ENCODE measurements at regions not wholly inside any gene's neighbourhood (a gene's known extent, or its start where the extent isn't known, plus 50 kb on each side); places are given as distances from the start of the nearest gene placed in this dataset.

DNA sequence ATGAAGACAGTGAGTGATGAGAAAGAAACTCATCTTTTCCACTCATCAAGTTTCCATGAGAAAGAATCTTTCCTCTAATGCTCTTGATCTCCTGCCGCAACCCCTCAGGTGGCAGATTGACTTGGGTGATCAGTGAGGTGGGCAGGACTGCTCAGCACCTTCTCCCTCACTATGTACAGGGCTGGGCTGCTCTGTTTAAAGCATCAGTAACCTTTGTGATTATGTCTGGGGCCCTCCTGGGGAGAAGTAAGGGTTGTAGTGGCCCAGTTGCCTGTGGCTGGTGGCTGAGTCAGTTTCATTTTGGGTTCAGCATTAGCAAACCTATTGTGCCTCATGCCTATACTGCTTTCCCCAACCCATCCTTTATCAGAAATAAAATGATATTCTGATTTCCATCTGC, 366.0 kb downstream of the TTLL7 start:
- H3K27me3 Mint-ChIP-seq (ENCODE audit: low read depth): no peaks in the 10 kb centered on the region
- H3K36me3 Mint-ChIP-seq (ENCODE audit: low read depth): no peaks in the 10 kb centered on the region
- no peak overlapping the region for H3K4me3 Mint-ChIP-seq
- no peak for DNase-seq (ENCODE audit: low read depth, low spot score)
- H3K4me1 Mint-ChIP-seq: no peaks in the 10 kb centered on the region
- H3K9me3 Mint-ChIP-seq: peaks cover 8% of the 10 kb centered on the region
- H3K27ac Mint-ChIP-seq (ENCODE audit: unreplicated experiment): no peak overlapping the region
- no peak for TF ChIP-seq CTCF (conservative IDR thresholded peaks at IDR 0.05)

DNA sequence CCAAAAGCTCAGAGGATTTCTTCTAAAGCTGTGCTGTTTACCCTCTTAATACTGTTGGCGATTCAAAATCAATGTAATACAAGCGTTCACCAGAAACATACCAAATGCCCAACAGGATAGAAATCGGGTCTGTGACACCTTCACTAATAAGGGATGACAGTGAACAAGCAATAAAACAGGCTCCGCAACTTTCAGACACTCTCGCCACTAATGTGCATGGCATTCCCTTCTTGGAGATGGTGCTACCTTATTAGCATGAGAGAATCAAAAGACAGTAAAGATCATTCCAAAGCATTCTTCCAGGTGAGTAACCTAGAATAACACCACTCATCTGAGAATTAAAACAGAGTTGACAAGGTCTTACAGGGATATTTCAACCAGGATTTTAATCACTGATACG, 367.1 kb downstream of the TTLL7 start:
- peaks cover 8% of the 10 kb centered on the region for H3K9me3 Mint-ChIP-seq
- no peaks in the 10 kb centered on the region for H3K36me3 Mint-ChIP-seq (ENCODE audit: low read depth)
- no peak for TF ChIP-seq CTCF (conservative IDR thresholded peaks at IDR 0.05)
- no peak overlapping the region for H3K4me3 Mint-ChIP-seq
- DNase-seq (ENCODE audit: low read depth, low spot score): no peak
- H3K27ac Mint-ChIP-seq (ENCODE audit: unreplicated experiment): no peak overlapping the region
- H3K27me3 Mint-ChIP-seq (ENCODE audit: low read depth): no peaks in the 10 kb centered on the region
- H3K4me1 Mint-ChIP-seq: peaks cover 2% of the 10 kb centered on the region

DNA sequence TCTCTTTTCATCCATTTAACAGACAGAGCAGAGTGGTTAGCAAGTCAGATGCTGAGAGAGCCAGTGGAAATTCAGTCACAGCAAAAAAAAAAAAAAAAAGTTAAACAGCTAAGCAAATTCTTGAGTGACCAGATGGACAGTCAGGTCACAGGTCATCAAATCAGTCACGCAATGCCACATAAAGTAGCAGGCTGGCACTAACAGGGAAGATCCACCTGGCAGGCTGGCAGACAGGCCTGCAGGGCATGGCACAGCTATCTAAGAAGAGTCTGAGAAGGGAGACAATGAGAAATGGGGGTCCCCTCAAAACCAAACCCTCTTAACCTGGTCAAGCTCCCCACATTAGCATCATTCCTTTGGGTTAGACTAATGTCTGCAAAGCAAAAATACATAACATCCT, 371.9 kb downstream of the TTLL7 start:
- Mint-ChIP-seq H3K9me3 (peaks cover 8% of the 10 kb centered on the region), H3K4me3 (no peak overlapping the region), H3K27ac (ENCODE audit: unreplicated experiment) (no peak overlapping the region), H3K4me1 (peaks cover 6% of the 10 kb centered on the region), H3K27me3 (ENCODE audit: low read depth) (no peaks in the 10 kb centered on the region), H3K36me3 (ENCODE audit: low read depth) (no peaks in the 10 kb centered on the region)
- TF ChIP-seq CTCF (conservative IDR thresholded peaks at IDR 0.05): no peak
- DNase-seq (ENCODE audit: low read depth, low spot score): no peak

DNA sequence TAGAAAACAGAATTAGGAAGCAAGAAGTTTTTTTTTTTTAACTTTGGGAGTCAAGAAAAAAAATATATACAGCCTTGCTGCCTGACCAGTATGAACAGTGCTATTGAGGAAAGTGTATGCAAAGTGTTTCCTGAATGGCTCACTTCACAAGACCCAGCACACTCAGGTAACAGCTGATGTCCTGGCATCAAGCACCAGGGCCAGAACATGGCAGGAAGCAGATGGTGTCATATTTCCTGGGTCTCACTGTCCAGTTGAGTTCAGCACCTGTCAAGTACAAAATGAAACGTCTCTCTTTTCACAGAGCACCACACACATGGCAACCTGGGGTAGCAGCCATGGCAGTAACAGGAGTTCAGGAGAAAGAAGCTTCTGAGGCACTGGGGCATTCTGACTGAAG, 372.3 kb downstream of the TTLL7 start:
- Mint-ChIP-seq H3K9me3 (peaks cover 8% of the 10 kb centered on the region), H3K36me3 (ENCODE audit: low read depth) (no peaks in the 10 kb centered on the region), H3K4me1 (peaks cover 6% of the 10 kb centered on the region), H3K27me3 (ENCODE audit: low read depth) (no peaks in the 10 kb centered on the region), H3K4me3 (no peak overlapping the region), H3K27ac (ENCODE audit: unreplicated experiment) (no peak overlapping the region)
- no peak for TF ChIP-seq CTCF (conservative IDR thresholded peaks at IDR 0.05)
- DNase-seq (ENCODE audit: low read depth, low spot score): no peak

DNA sequence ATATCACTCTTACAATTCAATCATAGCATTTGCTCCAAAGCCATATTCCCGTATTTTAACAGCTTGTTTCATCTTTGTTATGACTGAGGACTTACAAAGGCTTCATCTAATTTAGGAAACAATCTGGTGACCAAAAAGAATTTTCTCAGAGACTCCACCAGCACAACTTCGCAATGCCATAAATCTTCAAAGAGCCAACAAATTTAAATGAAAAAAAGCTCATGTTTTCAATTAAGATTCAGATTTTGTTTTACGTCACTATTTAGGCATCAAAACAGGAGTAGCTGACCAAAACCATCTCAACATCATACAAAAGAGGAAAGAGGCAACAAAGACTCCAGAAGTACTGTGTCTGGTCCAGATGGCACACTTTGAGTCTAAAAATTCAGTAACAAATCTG, 373.3 kb downstream of the TTLL7 start:
- Mint-ChIP-seq H3K9me3 (peaks cover 8% of the 10 kb centered on the region), H3K4me3 (no peak overlapping the region), H3K27ac (ENCODE audit: unreplicated experiment) (no peak overlapping the region), H3K27me3 (ENCODE audit: low read depth) (no peaks in the 10 kb centered on the region), H3K36me3 (ENCODE audit: low read depth) (no peaks in the 10 kb centered on the region), H3K4me1 (peaks cover 6% of the 10 kb centered on the region)
- DNase-seq (ENCODE audit: low read depth, low spot score): no peak
- no peak for TF ChIP-seq CTCF (conservative IDR thresholded peaks at IDR 0.05)

GRCh38 chr1:83620016-83620415, 378.9 kb downstream of the TTLL7 start:
- no peaks in the 10 kb centered on the region for H3K9me3 Mint-ChIP-seq
- TF ChIP-seq CTCF (conservative IDR thresholded peaks at IDR 0.05): no peak
- H3K36me3 Mint-ChIP-seq (ENCODE audit: low read depth): no peaks in the 10 kb centered on the region
- H3K27me3 Mint-ChIP-seq (ENCODE audit: low read depth): no peaks in the 10 kb centered on the region
- no peak overlapping the region for H3K27ac Mint-ChIP-seq (ENCODE audit: unreplicated experiment)
- no peak for DNase-seq (ENCODE audit: low read depth, low spot score)
- peaks cover 17% of the 10 kb centered on the region for H3K4me1 Mint-ChIP-seq
- H3K4me3 Mint-ChIP-seq: no peak overlapping the region
